HG03342 (cell line): ENCODE measurements at regions not wholly inside any gene's neighbourhood (a gene's known extent, or its start where the extent isn't known, plus 50 kb on each side); places are given as distances from the start of the nearest gene placed in this dataset.
"Not testable (repeated sequence)": the region's sequence is repeated elsewhere in the genome, so short reads cannot be mapped to it uniquely, and the experiment has no call there.

ENCODE experiments used
- ATAC-seq: cut with Tn5 transposase; IDR thresholded peaks from one replicate; pipeline ENCODE4 v1.9.1; 2021; ENCODE audit warnings: mild to moderate bottlenecking, moderate library complexity; ENCODE audit not compliant: unreplicated experiment

- ATAC-seq = no peak
Observed at GRCh38 chr20:48390981-48391380, 436.8 kb downstream of the PREX1 start.

GRCh38 chr20:48387675-48388074 is 440.1 kb downstream of the PREX1 start:
- no peak for ATAC-seq

- no peak for ATAC-seq
Observed at GRCh38 chr20:48385527-48385926, 442.3 kb downstream of the PREX1 start.

GRCh38 chr20:48385114-48385513 is 442.7 kb downstream of the PREX1 start:
- no peak for ATAC-seq

DNA sequence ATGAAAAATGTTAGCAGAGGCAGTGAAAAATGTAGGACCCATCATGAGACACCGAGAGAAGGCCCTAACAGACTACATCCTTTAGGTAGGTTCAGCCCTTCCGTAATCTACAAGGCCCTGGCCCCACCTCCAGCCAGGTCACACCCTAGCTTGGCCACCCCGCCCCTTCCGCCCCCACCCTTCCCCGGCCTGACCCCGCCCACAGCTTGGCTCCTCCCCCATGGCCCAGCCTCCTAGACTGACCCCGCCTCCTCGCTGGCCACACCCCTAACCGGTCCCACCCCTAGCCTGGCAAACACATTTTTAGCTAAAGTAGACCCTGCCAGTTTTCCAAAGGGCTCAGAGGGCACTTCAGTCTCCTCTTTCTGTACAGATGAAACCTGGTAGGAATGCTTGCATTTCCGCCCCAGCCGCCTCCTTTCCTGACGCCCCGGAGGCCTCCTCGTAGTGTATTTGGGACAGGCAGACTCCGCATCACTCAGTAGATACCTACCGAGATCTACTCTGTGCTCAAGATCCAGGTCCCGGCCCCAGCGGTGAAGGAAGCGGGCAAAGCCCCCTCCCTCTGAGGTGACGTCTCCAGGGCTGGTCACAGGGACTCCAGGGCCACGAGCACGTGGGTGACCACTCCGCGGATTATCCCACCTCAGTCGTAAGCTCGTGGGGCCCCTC is 443.5 kb downstream of the PREX1 start:
- ATAC-seq = no peak

GRCh38 chr20:48383252-48383651 is 444.5 kb downstream of the PREX1 start:
- no peak for ATAC-seq

- no peak for ATAC-seq
Observed at GRCh38 chr20:48382304-48382703, 445.5 kb downstream of the PREX1 start.

GRCh38 chr20:48381353-48382120 is 446.3 kb downstream of the PREX1 start:
- ATAC-seq = no peak

DNA sequence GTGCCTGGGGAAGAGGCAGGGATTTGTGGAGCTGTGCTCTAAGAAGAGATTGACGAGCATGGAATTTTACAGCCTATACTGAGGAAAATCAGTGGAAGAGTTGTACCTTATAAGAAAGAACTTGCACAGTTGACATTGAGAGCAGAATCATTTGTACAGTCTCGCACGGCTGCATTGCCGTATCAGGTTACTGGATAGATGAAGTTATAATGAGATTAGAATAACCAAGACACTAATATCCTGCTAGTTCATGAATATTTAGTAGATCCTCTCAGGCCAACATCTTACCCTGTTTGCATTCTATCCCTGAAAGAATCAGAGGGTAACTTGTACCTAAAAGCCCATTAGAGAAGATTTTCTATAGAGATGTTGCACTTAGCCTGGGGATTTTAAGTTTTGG is 447.1 kb downstream of the PREX1 start:
- ATAC-seq = no peak

DNA sequence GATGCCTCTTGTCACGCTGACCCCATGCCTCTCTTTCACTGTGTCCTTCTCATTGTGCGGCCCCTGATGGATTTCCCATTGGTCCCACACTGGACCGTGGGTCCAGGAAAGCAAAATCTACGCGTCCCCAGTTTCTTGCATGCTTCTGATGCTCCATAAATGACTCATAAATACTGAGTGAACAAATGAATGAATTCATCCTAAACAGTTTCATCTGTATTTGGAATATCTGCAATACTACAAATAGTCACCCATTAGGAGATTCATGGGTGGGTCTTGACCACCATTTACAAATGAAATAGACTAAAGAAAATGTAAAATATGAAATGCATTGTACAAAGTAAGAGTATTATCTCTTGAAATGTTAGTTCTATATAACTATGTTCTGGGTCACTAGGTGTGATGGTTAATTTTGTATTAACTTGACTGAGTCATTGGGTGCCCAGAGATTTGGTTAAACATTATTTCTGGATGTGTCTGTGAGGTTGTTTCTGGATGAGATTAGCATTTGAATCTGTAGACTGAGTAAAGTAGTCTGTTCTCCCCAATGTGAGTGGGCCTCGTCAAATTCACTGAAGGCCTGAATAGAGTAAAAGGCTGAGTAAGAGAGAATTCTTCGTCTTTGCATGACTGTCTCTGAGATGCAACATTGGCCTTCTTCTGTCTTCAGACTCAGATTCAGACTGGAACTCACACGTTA is 448.7 kb downstream of the PREX1 start:
- no peak for ATAC-seq

- ATAC-seq = no peak
Observed at GRCh38 chr20:48377940-48378339, 449.9 kb downstream of the PREX1 start.

GRCh38 chr20:48375804-48376203 is 452.0 kb downstream of the PREX1 start:
- ATAC-seq = no peak

DNA sequence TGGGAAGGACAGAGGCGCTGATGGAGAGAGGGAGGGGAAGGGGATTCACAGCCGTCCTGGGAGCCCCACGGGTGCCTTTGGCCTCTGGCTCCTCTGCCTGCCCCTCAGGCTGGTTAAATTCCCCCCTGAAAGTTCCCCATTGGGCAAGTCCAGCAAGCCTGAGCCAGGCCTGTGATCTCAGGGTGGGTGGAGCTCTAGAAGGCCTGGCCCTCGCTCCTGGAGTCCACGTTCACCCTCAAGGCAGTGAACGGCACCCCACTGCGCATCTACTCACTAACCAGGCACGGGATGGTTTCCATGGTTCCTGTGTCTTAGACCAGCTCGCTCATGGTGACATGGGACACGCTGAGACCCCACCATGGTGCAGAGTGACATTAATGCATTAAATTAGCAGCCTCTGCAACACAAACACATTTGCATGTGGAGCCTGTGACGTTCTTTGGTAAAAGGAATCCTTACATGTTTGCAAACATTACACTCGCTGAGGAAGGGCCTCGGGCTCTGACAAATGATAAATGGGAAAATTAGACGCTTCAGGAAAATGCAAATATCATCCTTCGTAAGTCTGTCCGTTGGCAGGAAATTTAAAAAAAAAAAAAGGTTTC is 452.7 kb downstream of the PREX1 start:
- no peak for ATAC-seq

DNA sequence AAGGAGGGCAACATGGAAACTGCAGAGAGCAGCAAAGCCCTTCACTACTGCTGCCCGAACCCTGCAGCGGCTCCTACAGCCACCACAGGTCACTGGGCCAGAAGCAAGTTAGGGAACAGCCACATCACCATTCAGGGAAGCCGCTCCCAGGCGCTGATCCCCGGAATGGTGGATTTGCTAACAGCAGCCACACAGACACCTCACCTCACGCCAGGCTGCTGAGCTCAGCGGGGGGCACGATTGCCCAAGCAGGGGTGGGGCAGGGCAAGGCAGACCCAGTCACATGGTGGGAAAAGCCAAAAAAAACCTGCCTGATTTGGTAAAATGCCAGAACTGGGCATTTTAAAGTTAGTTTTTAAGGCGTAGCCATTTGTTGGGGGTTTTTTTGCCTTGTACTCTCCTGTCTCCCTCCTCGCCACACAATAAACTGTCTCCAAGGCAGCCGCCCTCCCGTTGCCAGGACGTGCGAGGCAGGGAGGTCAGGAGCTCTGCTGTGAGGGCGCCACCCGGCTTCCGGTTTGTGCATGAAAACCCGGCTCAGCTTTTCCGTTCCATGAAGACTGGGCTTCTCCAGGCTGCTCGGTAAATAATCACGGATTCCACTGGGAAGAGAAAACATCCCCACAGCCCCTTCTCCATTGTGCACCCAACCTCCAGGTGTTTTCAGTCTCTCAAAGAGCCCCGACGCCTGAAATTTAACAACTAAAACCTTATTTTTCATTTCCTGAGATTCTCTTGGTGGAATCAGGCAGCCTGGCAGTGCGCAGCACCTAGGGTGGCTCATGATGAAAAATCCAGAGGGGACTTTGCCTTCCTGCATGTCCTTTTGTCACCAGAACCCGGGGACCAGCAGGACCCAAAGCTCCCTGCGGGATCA is 453.5 kb downstream of the PREX1 start:
- not testable (repeated sequence) for ATAC-seq

- ATAC-seq = no peak
Observed at GRCh38 chr20:48373555-48373934, 454.3 kb downstream of the PREX1 start.

DNA sequence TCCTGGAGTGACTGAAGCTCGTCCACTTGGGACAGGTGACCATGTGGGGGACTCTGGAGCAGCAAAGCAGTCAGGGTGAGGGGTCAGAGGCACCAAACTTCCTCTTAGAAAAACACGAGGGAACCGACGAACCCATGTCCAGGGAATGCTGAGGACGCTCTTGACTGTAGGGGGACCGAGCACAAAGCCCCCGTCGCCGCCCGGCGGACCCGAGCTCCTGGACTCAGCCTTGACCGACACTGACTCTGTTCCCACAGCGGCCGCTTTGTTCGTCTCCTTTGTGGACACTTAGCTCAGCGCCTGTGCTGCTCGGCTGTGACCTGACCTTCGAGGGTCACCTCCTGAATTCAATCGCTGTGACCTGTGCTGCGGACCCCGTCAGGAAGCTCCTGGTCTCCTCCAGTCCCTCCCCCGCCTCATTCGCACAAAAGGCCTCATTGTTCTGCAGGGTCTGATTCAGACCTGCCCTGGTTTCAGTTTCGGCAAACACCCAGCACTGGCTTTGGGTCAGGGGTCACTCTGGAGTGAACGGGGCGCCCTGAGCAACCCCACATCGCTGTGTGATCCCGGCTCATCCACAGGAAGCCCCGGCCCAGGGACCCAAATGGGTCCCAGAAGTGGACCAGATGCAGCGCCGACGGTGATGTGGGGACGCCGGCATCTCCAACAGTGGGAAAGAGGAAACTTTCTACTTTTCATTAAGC is 454.8 kb downstream of the PREX1 start:
- not testable (repeated sequence) for ATAC-seq

DNA sequence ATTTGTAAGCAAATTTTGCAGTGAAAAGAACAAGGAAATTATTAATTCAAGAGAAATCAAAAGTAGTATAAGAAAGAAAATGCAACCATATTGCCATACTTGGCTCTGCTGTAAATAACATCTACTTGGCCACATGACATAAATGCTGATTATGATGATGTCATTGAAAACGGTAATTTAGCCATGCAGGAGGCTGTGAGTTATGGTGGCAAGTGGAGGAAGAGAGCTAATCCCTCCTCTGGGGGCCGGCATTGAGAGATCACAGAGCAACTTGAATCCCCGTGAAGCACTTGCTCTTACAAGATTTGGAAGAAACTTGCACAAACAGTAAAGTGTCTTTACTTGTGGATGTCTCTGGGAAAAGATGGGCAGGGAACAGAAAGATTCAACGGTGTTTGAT is 456.6 kb downstream of the PREX1 start:
- no peak for ATAC-seq

DNA sequence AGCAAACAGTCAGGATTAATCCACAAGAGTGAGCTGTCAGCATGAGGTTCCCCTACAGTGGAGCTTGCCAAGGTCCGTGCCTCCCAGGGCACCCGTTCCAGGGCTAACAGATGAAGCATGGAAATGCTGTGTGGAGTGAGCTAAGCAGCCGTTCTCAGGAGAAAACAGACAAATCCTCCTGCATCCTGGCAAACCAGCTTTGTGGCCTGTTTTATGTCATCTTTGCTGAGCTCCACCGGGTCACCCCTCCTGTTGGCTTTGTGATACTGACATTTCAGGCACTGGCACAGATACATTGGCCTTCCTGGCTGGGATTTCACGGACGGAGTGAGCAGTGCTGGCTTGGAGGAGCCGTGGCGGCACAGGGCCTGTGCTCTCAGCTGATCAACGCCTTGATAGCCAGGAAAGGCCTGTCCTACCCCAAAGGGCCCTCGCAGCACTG is 459.2 kb downstream of the PREX1 start:
- not testable (repeated sequence) for ATAC-seq

DNA sequence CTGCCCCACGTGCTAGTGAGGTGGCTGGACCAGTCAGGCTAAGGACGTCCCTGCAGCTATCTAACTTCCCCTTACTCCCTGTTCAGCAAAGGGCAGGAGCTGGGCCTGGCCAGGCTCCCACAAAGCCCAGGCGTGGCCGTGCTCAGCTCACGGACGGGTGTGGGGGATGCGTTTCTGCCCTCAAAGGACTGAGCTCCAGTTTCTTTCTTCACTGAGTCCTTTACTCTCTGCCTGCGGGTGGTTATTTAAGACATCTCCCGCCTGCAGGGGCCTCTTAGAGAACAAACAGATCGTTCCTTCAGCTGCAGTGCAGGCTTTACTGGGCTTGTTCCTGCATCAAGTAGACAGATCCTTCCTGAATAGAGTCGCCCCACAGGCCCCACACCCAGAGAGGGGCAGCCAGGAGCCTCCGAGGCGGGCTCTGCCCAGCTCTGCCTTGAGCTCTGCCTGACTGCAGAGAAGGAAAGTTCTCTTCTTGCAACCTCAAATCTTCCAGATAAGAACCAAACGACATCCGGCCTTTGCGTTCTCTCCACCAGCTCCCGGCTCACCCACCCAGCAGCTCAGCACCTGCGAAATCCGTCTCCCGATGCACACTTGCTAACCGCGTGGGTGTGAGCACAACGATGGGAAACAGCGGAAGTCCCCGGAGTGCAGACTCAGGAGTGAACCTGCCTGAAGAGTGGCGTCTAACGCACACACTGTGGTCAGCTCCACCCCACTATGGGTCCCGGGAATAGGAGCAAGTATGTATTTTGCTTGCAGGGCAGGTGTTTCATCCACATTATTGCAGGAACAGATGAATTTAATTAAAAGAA is 460.0 kb downstream of the PREX1 start:
- not testable (repeated sequence) for ATAC-seq
